ENCODE measurements at regions not wholly inside any gene's neighbourhood (a gene's known extent, or its start where the extent isn't known, plus 50 kb on each side); places are given as distances from the start of the nearest gene placed in this dataset.

DNA sequence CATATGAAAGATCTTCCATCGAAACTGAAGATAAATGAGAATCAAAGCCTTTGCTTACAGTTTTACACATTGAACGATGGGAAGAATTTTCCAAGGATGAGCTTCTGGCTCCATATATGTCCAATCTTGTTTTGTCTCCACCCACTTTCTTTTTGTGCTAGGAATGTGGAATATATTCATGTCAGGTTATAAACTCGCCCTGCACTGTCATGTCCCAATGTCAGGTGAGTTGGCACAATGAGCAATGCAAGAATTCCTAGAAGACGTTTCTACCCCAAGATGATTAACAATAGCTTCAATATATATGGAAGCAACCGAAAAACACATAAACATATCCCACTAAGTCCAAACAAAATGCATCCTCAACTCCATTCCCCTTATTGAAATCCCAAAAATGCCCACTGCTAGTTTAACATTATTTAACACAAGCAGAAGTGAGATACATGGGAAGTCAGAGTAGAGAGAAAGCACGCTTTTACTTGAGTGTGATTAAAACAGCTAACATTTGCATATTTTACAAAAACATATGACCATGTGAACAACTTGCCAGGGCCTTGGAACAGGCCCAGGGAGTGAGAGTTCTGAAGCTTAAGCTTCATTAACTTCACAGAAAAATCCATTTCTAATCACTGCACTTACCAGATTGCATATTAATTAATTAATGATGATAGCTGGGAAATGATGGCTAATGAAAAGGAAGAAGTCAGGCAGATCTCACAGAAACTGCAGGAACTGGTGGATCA, 233.9 kb downstream of the GXYLT1 start:
- Mint-ChIP-seq H3K27ac (ENCODE audit: unreplicated experiment) (no peak overlapping the region), H3K36me3 (ENCODE audit: unreplicated experiment) (no peaks in the 10 kb centered on the region), H3K27me3 (ENCODE audit: unreplicated experiment) (peaks cover 10% of the 10 kb centered on the region), H3K4me3 (ENCODE audit: unreplicated experiment) (no peak overlapping the region), H3K4me1 (ENCODE audit: low read depth, unreplicated experiment) (peaks cover 16% of the 10 kb centered on the region), H3K9me3 (ENCODE audit: unreplicated experiment) (peaks cover 4% of the 10 kb centered on the region)
- DNase-seq: no peak
- TF ChIP-seq, protein P1, sequence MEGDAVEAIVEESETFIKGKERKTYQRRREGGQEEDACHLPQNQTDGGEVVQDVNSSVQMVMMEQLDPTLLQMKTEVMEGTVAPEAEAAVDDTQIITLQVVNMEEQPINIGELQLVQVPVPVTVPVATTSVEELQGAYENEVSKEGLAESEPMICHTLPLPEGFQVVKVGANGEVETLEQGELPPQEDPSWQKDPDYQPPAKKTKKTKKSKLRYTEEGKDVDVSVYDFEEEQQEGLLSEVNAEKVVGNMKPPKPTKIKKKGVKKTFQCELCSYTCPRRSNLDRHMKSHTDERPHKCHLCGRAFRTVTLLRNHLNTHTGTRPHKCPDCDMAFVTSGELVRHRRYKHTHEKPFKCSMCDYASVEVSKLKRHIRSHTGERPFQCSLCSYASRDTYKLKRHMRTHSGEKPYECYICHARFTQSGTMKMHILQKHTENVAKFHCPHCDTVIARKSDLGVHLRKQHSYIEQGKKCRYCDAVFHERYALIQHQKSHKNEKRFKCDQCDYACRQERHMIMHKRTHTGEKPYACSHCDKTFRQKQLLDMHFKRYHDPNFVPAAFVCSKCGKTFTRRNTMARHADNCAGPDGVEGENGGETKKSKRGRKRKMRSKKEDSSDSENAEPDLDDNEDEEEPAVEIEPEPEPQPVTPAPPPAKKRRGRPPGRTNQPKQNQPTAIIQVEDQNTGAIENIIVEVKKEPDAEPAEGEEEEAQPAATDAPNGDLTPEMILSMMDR (IDR thresholded peaks at IDR 0.05; ENCODE audit: partially characterized antibody, unreplicated experiment): no peak

DNA sequence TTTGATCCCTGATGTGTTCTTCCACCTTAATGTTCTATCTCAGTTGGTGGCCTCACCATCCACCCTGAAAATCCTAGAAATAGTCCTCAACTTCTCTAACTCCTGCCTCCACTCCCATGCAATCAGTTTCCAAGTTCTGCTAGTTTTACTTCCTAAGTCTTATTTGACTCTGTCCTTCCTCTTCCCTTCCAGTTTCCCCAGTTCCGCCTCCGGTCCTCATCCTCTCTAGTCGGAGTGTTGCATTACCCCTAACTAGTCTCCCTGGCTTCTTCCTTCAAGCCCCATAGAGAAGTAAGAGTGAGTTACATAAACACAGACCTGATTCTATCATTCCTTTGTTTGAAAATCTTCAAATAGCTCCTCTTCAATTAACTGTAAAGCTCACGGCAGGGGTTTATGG, 236.5 kb downstream of the GXYLT1 start:
- Mint-ChIP-seq H3K4me1 (ENCODE audit: low read depth, unreplicated experiment) (peaks cover 35% of the 10 kb centered on the region), H3K27me3 (ENCODE audit: unreplicated experiment) (peaks cover 10% of the 10 kb centered on the region), H3K9me3 (ENCODE audit: unreplicated experiment) (peaks cover 9% of the 10 kb centered on the region), H3K27ac (ENCODE audit: unreplicated experiment) (peak overlapping the region; percentile 9), H3K4me3 (ENCODE audit: unreplicated experiment) (no peak overlapping the region), H3K36me3 (ENCODE audit: unreplicated experiment) (no peaks in the 10 kb centered on the region)
- TF ChIP-seq, protein P1 (IDR thresholded peaks at IDR 0.05; ENCODE audit: partially characterized antibody, unreplicated experiment): no peak
- no peak for DNase-seq

GRCh38 chr12:41907550-41907949, 237.1 kb downstream of the GXYLT1 start:
- peaks cover 9% of the 10 kb centered on the region for H3K9me3 Mint-ChIP-seq (ENCODE audit: unreplicated experiment)
- DNase-seq: no peak
- peak overlapping the region; percentile 63 for H3K4me3 Mint-ChIP-seq (ENCODE audit: unreplicated experiment)
- peaks cover 10% of the 10 kb centered on the region for H3K27me3 Mint-ChIP-seq (ENCODE audit: unreplicated experiment)
- TF ChIP-seq, protein P1 (IDR thresholded peaks at IDR 0.05; ENCODE audit: partially characterized antibody, unreplicated experiment): no peak
- H3K4me1 Mint-ChIP-seq (ENCODE audit: low read depth, unreplicated experiment): peaks cover 36% of the 10 kb centered on the region
- H3K36me3 Mint-ChIP-seq (ENCODE audit: unreplicated experiment): no peaks in the 10 kb centered on the region
- peak overlapping the region; percentile 74 for H3K27ac Mint-ChIP-seq (ENCODE audit: unreplicated experiment)

DNA sequence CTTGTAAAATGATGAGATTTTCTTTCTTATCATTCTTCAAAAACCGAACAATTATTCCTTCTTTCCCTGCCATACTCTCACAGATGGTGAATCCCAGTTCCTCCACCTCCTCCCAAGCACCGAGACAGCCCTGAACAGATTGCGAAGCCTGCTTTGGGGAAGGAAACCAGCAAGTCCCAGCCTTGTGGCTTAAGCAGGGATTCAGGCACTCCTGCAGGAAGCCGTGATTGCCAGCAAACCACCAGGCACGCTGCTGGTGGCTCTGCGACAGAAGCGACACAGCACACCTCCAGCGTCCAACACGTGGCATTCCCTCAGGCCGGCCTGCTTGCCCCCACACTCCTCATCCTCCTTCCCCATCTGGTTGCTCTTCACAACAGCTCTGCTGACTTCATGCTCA, 237.7 kb downstream of the GXYLT1 start:
- TF ChIP-seq, protein P1 (IDR thresholded peaks at IDR 0.05; ENCODE audit: partially characterized antibody, unreplicated experiment): no peak
- peak; percentile 49 for DNase-seq
- Mint-ChIP-seq H3K36me3 (ENCODE audit: unreplicated experiment) (no peaks in the 10 kb centered on the region), H3K4me1 (ENCODE audit: low read depth, unreplicated experiment) (peaks cover 36% of the 10 kb centered on the region), H3K4me3 (ENCODE audit: unreplicated experiment) (no peak overlapping the region), H3K27me3 (ENCODE audit: unreplicated experiment) (peaks cover 10% of the 10 kb centered on the region), H3K9me3 (ENCODE audit: unreplicated experiment) (peaks cover 9% of the 10 kb centered on the region), H3K27ac (ENCODE audit: unreplicated experiment) (peak overlapping the region; percentile 91)

- TF ChIP-seq, protein P1 (IDR thresholded peaks at IDR 0.05; ENCODE audit: partially characterized antibody, unreplicated experiment): no peak
- H3K9me3 Mint-ChIP-seq (ENCODE audit: unreplicated experiment): peaks cover 9% of the 10 kb centered on the region
- no peak overlapping the region for H3K27ac Mint-ChIP-seq (ENCODE audit: unreplicated experiment)
- peaks cover 8% of the 10 kb centered on the region for H3K27me3 Mint-ChIP-seq (ENCODE audit: unreplicated experiment)
- peaks cover 34% of the 10 kb centered on the region for H3K4me1 Mint-ChIP-seq (ENCODE audit: low read depth, unreplicated experiment)
- no peaks in the 10 kb centered on the region for H3K36me3 Mint-ChIP-seq (ENCODE audit: unreplicated experiment)
- DNase-seq: no peak
- H3K4me3 Mint-ChIP-seq (ENCODE audit: unreplicated experiment): no peak overlapping the region
Observed at GRCh38 chr12:41905759-41906297, 238.8 kb downstream of the GXYLT1 start.

Data from glutamatergic neuron (in vitro differentiated cells).